Neural cell (in vitro differentiated cells): ENCODE measurements at regions not wholly inside any gene's neighbourhood (a gene's known extent, or its start where the extent isn't known, plus 50 kb on each side); places are given as distances from the start of the nearest gene placed in this dataset.
"Not testable (repeated sequence)": the region's sequence is repeated elsewhere in the genome, so short reads cannot be mapped to it uniquely, and the experiment has no call there.

Experiments used
- H2AFZ ChIP-seq: fragments of 200-600, 300-800 bp; sonication (generic), shearing (Covaris generic); 2 replicates; pipeline ENCODE4 v1.6.0; 2014; ENCODE audit warnings: low read depth, mild to moderate bottlenecking, antibody characterized with exemption, low read length, moderate library complexity
- H3F3A ChIP-seq: fragments of 200-600 bp; shearing (Covaris generic); 2 replicates; pipeline ENCODE4 v1.6.1; 2016; ENCODE audit warnings: mild to moderate bottlenecking, moderate library complexity, mixed read lengths, antibody characterized with exemption, low read length; ENCODE audit not compliant: insufficient read depth, poor library complexity, severe bottlenecking
- H3K27ac ChIP-seq: fragments of 200-600, 300-800 bp; sonication (generic), shearing (Covaris generic); 2 replicates; pipeline ENCODE4 v1.5.1; 2014; ENCODE audit warnings: mild to moderate bottlenecking, low read length, moderate library complexity
- H3K27me3 ChIP-seq: fragments of 300-800, 200-600 bp; sonication (generic), shearing (Covaris generic); 2 replicates; pipeline ENCODE4 v1.6.0; 2014; ENCODE audit warnings: mild to moderate bottlenecking, low read depth, low read length, moderate library complexity; ENCODE audit not compliant: insufficient read depth
- H3K36me3 ChIP-seq: fragments of 300-800, 200-600 bp; sonication (generic), shearing (Covaris generic); 2 replicates; pipeline ENCODE4 v1.5.1; 2014; ENCODE audit warnings: mild to moderate bottlenecking, antibody characterized with exemption, low read length, moderate library complexity; ENCODE audit not compliant: insufficient read depth
- H3K4me2 ChIP-seq: fragments of 300-800, 200-600 bp; sonication (generic), shearing (Covaris generic); 2 replicates; pipeline ENCODE4 v1.6.0; 2014; ENCODE audit warnings: mild to moderate bottlenecking, low read length
- H3K4me3 ChIP-seq: fragments of 300-800, 200-600 bp; sonication (generic), shearing (Covaris generic); 2 replicates; pipeline ENCODE4 v1.5.1; 2014; ENCODE audit warnings: mild to moderate bottlenecking, low read length, moderate library complexity
- H3K79me2 ChIP-seq: fragments of 200-600 bp; shearing (Covaris generic); replicated peaks from 2 replicates; pipeline ENCODE4 v1.6.0; 2014; ENCODE audit warnings: mild to moderate bottlenecking, low read length, moderate library complexity; ENCODE audit not compliant: insufficient read depth
- H3K9ac ChIP-seq: fragments of 300-800, 200-600 bp; sonication (generic), shearing (Covaris generic); 2 replicates; pipeline ENCODE4 v1.6.1; 2016; ENCODE audit warnings: mild to moderate bottlenecking, low read length, mixed read lengths
- H3K9me2 ChIP-seq: fragments of 200-600 bp; shearing (Covaris generic); 2 replicates; pipeline ENCODE4 v1.6.1; 2016; ENCODE audit warnings: mild to moderate bottlenecking, low read length, mixed read lengths; ENCODE audit not compliant: insufficient read depth
- H3K9me3 ChIP-seq: fragments of 200-600, 300-800 bp; sonication (generic), shearing (Covaris generic); 2 replicates; pipeline ENCODE4 v1.6.1; 2016; ENCODE audit warnings: mild to moderate bottlenecking, mixed run types, low read length, moderate library complexity, mixed read lengths
- H4K20me1 ChIP-seq: fragments of 200-600 bp; shearing (Covaris generic); 2 replicates; pipeline ENCODE4 v1.6.1; 2016; ENCODE audit warnings: mild to moderate bottlenecking, mixed run types; ENCODE audit not compliant: insufficient read depth
- RAD21 ChIP-seq: fragments of 450-650 bp; conservative IDR thresholded peaks from 2 replicates; pipeline ENCODE4 v1.6.1; 2014; ENCODE audit warnings: antibody characterized with exemption, mild to moderate bottlenecking, moderate library complexity
- REST ChIP-seq: IDR thresholded peaks from 2 replicates; pipeline ENCODE4 v1.6.1; 2012; ENCODE audit warnings: borderline replicate concordance

GRCh38 chr19:20470345-20471135 lies 95.0 kb downstream of the ZNF737 start:
- no peak overlapping the region for H2AFZ ChIP-seq
- H3K9me3 ChIP-seq, result no peaks in the 10 kb centered on the region
- no peak overlapping the region for H3K9ac ChIP-seq
- H3K27me3 ChIP-seq, result no peaks in the 10 kb centered on the region
- H4K20me1 ChIP-seq, result no peaks in the 10 kb centered on the region
- TF ChIP-seq REST, result no peak
- no peaks in the 10 kb centered on the region for H3K36me3 ChIP-seq
- H3K9me2 ChIP-seq, result no peaks in the 10 kb centered on the region
- no peak overlapping the region for H3K4me2 ChIP-seq
- H3F3A ChIP-seq, result no peaks in the 10 kb centered on the region
- no peaks in the 10 kb centered on the region for H3K79me2 ChIP-seq
- no peak overlapping the region for H3K4me3 ChIP-seq
- H3K27ac ChIP-seq, result no peak overlapping the region

DNA sequence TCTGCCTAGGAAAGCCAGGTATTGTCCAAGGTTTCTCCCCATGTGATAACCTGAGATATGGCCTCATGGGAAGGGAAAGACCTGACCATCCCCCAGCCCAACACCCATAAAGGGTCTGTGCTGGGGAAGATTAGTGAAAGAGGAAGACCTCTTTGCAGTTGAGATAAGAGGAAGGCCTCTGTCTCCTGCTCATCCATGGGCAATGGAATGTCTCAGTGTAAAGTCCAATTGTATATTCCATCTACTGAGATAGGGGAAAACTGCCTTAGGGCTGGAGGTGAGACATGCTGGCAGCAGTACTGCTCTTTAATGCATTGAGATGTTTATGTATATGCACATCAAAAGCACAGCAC lies 99.0 kb downstream of the ZNF737 start:
- not testable (repeated sequence) for H3K36me3 ChIP-seq, H3K79me2 ChIP-seq, H3K27ac ChIP-seq, H3F3A ChIP-seq, H2AFZ ChIP-seq, H3K4me2 ChIP-seq, H3K9me3 ChIP-seq, H4K20me1 ChIP-seq, H3K4me3 ChIP-seq, H3K9ac ChIP-seq, H3K27me3 ChIP-seq, H3K9me2 ChIP-seq

DNA sequence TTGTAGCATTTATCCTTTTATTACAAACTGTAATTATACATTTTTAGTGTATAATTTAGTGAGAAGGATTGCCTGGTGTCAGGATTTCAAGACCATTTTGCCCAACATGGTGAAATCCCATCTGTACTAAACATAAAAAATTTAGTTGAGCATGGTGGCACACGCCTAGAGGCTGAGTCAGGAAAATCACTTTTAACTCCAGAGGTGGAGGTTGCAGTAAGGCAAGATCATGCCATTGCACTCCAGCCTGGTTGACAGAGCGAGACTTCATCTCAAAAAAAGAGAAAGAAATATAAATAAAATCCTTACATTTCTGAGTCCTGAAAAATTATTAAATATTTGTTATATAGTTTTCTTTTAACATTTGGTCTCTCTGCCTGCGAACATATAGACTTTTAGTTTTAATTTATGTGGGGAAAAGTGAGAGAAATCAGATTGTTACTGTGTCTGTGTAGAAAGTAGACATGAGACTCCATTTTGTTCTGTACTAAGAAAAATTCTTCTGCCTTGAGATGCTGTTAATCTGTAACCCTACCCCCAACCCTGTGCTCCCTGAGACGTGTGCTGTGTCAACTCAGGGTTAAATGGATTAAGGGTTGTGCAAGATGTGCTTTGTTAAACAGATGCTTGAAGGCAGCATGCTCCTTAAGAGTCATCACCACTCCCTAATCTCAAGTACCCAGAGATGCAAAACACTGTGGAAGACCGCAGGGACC lies 99.5 kb downstream of the ZNF737 start:
- not testable (repeated sequence) for H3K9me2 ChIP-seq, H3K79me2 ChIP-seq, H4K20me1 ChIP-seq, H3K36me3 ChIP-seq, H3K9me3 ChIP-seq, H2AFZ ChIP-seq, H3K27ac ChIP-seq, H3F3A ChIP-seq, H3K9ac ChIP-seq, H3K27me3 ChIP-seq, H3K4me2 ChIP-seq, H3K4me3 ChIP-seq

GRCh38 chr19:20453425-20453935 lies 112.1 kb downstream of the ZNF737 start:
- Histone ChIP-seq H3K4me2 (no peak overlapping the region), H3K9me2 (no peaks in the 10 kb centered on the region), H3F3A (no peaks in the 10 kb centered on the region), H3K9me3 (no peaks in the 10 kb centered on the region), H3K79me2 (no peaks in the 10 kb centered on the region), H3K27ac (no peak overlapping the region), H3K36me3 (no peaks in the 10 kb centered on the region), H3K4me3 (no peak overlapping the region), H3K9ac (no peak overlapping the region), H3K27me3 (no peaks in the 10 kb centered on the region), H4K20me1 (no peaks in the 10 kb centered on the region), H2AFZ (no peak overlapping the region)
- TF ChIP-seq RAD21, result no peak
